ENCODE measurements at regions not wholly inside any gene's neighbourhood (a gene's known extent, or its start where the extent isn't known, plus 50 kb on each side); places are given as distances from the start of the nearest gene placed in this dataset.

DNA sequence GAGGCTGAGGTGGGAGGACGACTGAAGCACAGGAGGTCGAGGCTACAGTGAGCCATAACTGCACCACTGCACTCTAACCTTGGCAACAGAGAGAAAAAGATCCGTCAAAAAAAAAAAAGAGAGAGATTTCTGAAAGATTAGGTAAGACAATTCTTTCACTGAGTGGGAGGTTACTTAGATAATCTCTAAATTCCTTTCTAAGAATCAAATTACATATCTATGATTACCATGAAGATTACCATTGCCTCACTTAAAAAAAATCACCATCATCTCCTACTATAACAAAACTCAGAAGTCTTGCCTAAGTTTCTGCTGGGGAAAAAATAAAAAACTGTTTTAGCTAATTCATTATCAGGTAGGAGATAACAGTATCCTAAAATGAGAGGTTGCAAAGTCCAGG lies 366.7 kb downstream of the DUSP6 start:
- dilution Hi-C loops (cut with MboI; ENCODE audit: extremely low pct_ligation_motif_present, low sequenced_read_pairs), result no loop called here
- H3K4me3 ChIP-seq (ENCODE audit: control insufficient read depth in 2 of 3, extremely low read depth in 1 of 3, insufficient read depth in 2 of 3, low read depth in 1 of 3, low read length in 3 of 3), result no peak overlapping the region
- no peak overlapping the region for H3K4me2 ChIP-seq (ENCODE audit: control insufficient read depth, extremely low read depth, insufficient read depth, low read depth, low read length)
- H3K9me3 ChIP-seq (ENCODE audit: control insufficient read depth, low read depth, low read length), result no peaks in the 10 kb centered on the region
- H3K9ac ChIP-seq (ENCODE audit: control insufficient read depth, extremely low read depth, insufficient read depth, low read length), result no peak overlapping the region
- no peaks in the 10 kb centered on the region for H3K36me3 ChIP-seq (ENCODE audit: control insufficient read depth in 2 of 2, extremely low read depth in 1 of 2, insufficient read depth in 2 of 2, low read length in 2 of 2)
- H3K27me3 ChIP-seq (ENCODE audit: control insufficient read depth, extremely low read depth, insufficient read depth, low read length), result no peaks in the 10 kb centered on the region
- no peak for DNase-seq (ENCODE audit: low read depth, low spot score)
- H4K20me1 ChIP-seq (ENCODE audit: control insufficient read depth, extremely low read depth, insufficient read depth, low read length), result no peaks in the 10 kb centered on the region
- no peaks in the 10 kb centered on the region for H3K79me2 ChIP-seq (ENCODE audit: control insufficient read depth, insufficient read depth, low read length)
- no peak overlapping the region for H2AFZ ChIP-seq (ENCODE audit: control insufficient read depth, low read length)
- no peak overlapping the region for H3K27ac ChIP-seq (ENCODE audit: control insufficient read depth, insufficient read depth, low read length)
- FAIRE-seq, result no peak
- no peaks in the 10 kb centered on the region for H3K4me1 ChIP-seq (ENCODE audit: control insufficient read depth, extremely low read depth, insufficient read depth, low read length)
- TF ChIP-seq EZH2 (IDR thresholded peaks at IDR 0.05; ENCODE audit: low read length), result no peak
- no peaks in the 10 kb centered on the region for H3K9me1 ChIP-seq (ENCODE audit: control insufficient read depth, extremely low read depth, insufficient read depth, low read length)

DNA sequence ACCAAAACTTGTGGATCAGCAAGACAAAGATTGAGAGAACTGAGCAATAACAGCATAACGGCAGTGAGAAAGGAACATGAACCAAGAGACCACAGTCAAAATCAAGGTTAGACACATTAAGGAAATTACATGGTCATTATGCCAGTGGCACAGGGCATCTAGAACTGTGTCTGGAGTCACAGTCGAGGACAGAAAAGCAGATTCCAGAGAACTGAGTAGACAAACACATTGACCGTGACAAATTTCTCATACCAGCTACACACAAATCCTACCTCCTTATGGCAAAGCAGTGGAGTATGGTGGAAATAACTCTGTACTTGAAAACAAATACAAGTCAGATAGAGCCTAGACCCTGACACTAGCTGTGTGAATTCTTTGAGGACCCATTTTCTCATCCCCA lies 367.3 kb downstream of the DUSP6 start:
- Histone ChIP-seq H3K4me2 (ENCODE audit: control insufficient read depth, extremely low read depth, insufficient read depth, low read depth, low read length) (no peak overlapping the region), H3K4me1 (ENCODE audit: control insufficient read depth, extremely low read depth, insufficient read depth, low read length) (no peaks in the 10 kb centered on the region), H3K9me1 (ENCODE audit: control insufficient read depth, extremely low read depth, insufficient read depth, low read length) (no peaks in the 10 kb centered on the region), H3K9ac (ENCODE audit: control insufficient read depth, extremely low read depth, insufficient read depth, low read length) (no peak overlapping the region), H3K79me2 (ENCODE audit: control insufficient read depth, insufficient read depth, low read length) (no peaks in the 10 kb centered on the region), H3K27ac (ENCODE audit: control insufficient read depth, insufficient read depth, low read length) (no peak overlapping the region), H4K20me1 (ENCODE audit: control insufficient read depth, extremely low read depth, insufficient read depth, low read length) (no peaks in the 10 kb centered on the region), H3K36me3 (ENCODE audit: control insufficient read depth in 2 of 2, extremely low read depth in 1 of 2, insufficient read depth in 2 of 2, low read length in 2 of 2) (no peaks in the 10 kb centered on the region), H2AFZ (ENCODE audit: control insufficient read depth, low read length) (no peak overlapping the region), H3K27me3 (ENCODE audit: control insufficient read depth, extremely low read depth, insufficient read depth, low read length) (no peaks in the 10 kb centered on the region), H3K9me3 (ENCODE audit: control insufficient read depth, low read depth, low read length) (no peaks in the 10 kb centered on the region), H3K4me3 (ENCODE audit: control insufficient read depth in 2 of 3, extremely low read depth in 1 of 3, insufficient read depth in 2 of 3, low read depth in 1 of 3, low read length in 3 of 3) (no peak overlapping the region)
- FAIRE-seq (no peak), DNase-seq (ENCODE audit: low read depth, low spot score) (no peak)
- dilution Hi-C loops (cut with MboI; ENCODE audit: extremely low pct_ligation_motif_present, low sequenced_read_pairs), result no loop called here
- TF ChIP-seq EZH2 (IDR thresholded peaks at IDR 0.05; ENCODE audit: low read length), result no peak
- TF ChIP-seq, protein P1, sequence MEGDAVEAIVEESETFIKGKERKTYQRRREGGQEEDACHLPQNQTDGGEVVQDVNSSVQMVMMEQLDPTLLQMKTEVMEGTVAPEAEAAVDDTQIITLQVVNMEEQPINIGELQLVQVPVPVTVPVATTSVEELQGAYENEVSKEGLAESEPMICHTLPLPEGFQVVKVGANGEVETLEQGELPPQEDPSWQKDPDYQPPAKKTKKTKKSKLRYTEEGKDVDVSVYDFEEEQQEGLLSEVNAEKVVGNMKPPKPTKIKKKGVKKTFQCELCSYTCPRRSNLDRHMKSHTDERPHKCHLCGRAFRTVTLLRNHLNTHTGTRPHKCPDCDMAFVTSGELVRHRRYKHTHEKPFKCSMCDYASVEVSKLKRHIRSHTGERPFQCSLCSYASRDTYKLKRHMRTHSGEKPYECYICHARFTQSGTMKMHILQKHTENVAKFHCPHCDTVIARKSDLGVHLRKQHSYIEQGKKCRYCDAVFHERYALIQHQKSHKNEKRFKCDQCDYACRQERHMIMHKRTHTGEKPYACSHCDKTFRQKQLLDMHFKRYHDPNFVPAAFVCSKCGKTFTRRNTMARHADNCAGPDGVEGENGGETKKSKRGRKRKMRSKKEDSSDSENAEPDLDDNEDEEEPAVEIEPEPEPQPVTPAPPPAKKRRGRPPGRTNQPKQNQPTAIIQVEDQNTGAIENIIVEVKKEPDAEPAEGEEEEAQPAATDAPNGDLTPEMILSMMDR (optimal IDR thresholded peaks at IDR 0.05 in 1 of 3, IDR thresholded peaks at IDR 0.05 in 1 of 3, conservative IDR thresholded peaks at IDR 0.05 in 1 of 3; ENCODE audit: extremely low read depth in 1 of 3, insufficient read depth in 2 of 3, low read length in 3 of 3), result no peak

DNA sequence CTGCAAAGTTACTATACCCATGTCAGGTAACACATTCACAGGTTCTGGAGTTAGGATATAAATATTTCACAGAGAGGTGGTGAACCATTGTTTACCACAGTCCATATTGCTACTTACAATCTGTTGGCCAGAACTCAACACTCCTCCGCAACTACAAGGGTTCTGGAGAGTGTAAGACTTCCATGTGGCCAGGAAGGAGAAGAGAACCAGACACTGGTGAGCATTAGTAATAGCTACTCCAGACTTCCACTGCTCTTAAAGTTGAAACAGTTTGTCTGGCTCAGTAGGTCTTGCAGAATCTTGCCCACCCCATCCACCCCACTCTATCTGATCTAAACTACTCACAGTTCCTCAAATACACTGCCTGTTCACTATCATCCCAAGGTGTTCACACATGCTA lies 369.6 kb downstream of the DUSP6 start:
- Histone ChIP-seq H3K27ac (ENCODE audit: control insufficient read depth, insufficient read depth, low read length) (no peak overlapping the region), H3K4me3 (ENCODE audit: control insufficient read depth in 2 of 3, extremely low read depth in 1 of 3, insufficient read depth in 2 of 3, low read depth in 1 of 3, low read length in 3 of 3) (no peak overlapping the region), H4K20me1 (ENCODE audit: control insufficient read depth, extremely low read depth, insufficient read depth, low read length) (no peaks in the 10 kb centered on the region), H3K9me1 (ENCODE audit: control insufficient read depth, extremely low read depth, insufficient read depth, low read length) (no peaks in the 10 kb centered on the region), H3K9me3 (ENCODE audit: control insufficient read depth, low read depth, low read length) (no peaks in the 10 kb centered on the region), H3K36me3 (ENCODE audit: control insufficient read depth in 2 of 2, extremely low read depth in 1 of 2, insufficient read depth in 2 of 2, low read length in 2 of 2) (no peaks in the 10 kb centered on the region), H2AFZ (ENCODE audit: control insufficient read depth, low read length) (no peak overlapping the region), H3K27me3 (ENCODE audit: control insufficient read depth, extremely low read depth, insufficient read depth, low read length) (no peaks in the 10 kb centered on the region), H3K79me2 (ENCODE audit: control insufficient read depth, insufficient read depth, low read length) (no peaks in the 10 kb centered on the region), H3K9ac (ENCODE audit: control insufficient read depth, extremely low read depth, insufficient read depth, low read length) (no peak overlapping the region), H3K4me2 (ENCODE audit: control insufficient read depth, extremely low read depth, insufficient read depth, low read depth, low read length) (no peak overlapping the region), H3K4me1 (ENCODE audit: control insufficient read depth, extremely low read depth, insufficient read depth, low read length) (no peaks in the 10 kb centered on the region)
- TF ChIP-seq EZH2 (IDR thresholded peaks at IDR 0.05; ENCODE audit: low read length), result no peak
- TF ChIP-seq, protein P1 (optimal IDR thresholded peaks at IDR 0.05 in 1 of 3, IDR thresholded peaks at IDR 0.05 in 1 of 3, conservative IDR thresholded peaks at IDR 0.05 in 1 of 3; ENCODE audit: extremely low read depth in 1 of 3, insufficient read depth in 2 of 3, low read length in 3 of 3), result no peak
- FAIRE-seq (no peak), DNase-seq (ENCODE audit: low read depth, low spot score) (no peak)
- dilution Hi-C loops (cut with MboI; ENCODE audit: extremely low pct_ligation_motif_present, low sequenced_read_pairs), result no loop called here
